ENCODE measurements at regions not wholly inside any gene's neighbourhood (a gene's known extent, or its start where the extent isn't known, plus 50 kb on each side); places are given as distances from the start of the nearest gene placed in this dataset.

GRCh38 chr14:61140872-61141271 lies 140.3 kb downstream of the TMEM30B start:
- DNase-seq = no peak
- Histone ChIP-seq H2AK5ac (ENCODE audit: low read length) (no peak overlapping the region), H3K9ac (ENCODE audit: low read length) (no peak overlapping the region), H3K23ac (ENCODE audit: low read length) (no peak overlapping the region), H3K18ac (ENCODE audit: low read length) (no peak overlapping the region), H2BK120ac (ENCODE audit: insufficient read depth, low read length, poor library complexity) (no peak overlapping the region), H2BK12ac (ENCODE audit: low read length) (no peak overlapping the region), H3K27ac (ENCODE audit: low read depth, low read length) (no peak overlapping the region), H4K8ac (ENCODE audit: low read depth, low read length) (no peak overlapping the region), H3K36me3 (ENCODE audit: control insufficient read depth in 1 of 2, insufficient read depth in 2 of 2, low read length in 2 of 2) (no peaks in the 10 kb centered on the region), H4K12ac (ENCODE audit: low read depth, low read length) (no peak overlapping the region), H3K27me3 (ENCODE audit: insufficient read depth, low read length) (no peaks in the 10 kb centered on the region), H3K79me2 (ENCODE audit: control insufficient read depth, insufficient read depth, low read length, poor library complexity) (no peaks in the 10 kb centered on the region), H3K4ac (ENCODE audit: low read depth, low read length) (no peak overlapping the region), H2BK5ac (ENCODE audit: low read depth, low read length, poor library complexity) (no peak overlapping the region), H3K4me1 (ENCODE audit: control insufficient read depth in 1 of 2, insufficient read depth in 2 of 2, low read length in 2 of 2) (no peaks in the 10 kb centered on the region), H3K9me3 (ENCODE audit: insufficient read depth, low read depth, low read length) (peaks cover 16% of the 10 kb centered on the region), H3K79me1 (ENCODE audit: low read length) (no peaks in the 10 kb centered on the region), H2AFZ (ENCODE audit: insufficient read depth, low read length, poor library complexity) (no peak overlapping the region), H3K4me2 (ENCODE audit: low read length) (no peak overlapping the region), H3K4me3 (ENCODE audit: low read depth, low read length) (no peak overlapping the region), H3K14ac (ENCODE audit: low read length) (no peak overlapping the region), H4K91ac (ENCODE audit: low read depth, low read length) (no peak overlapping the region)

- Histone ChIP-seq H3K14ac (ENCODE audit: low read length) (no peak overlapping the region), H4K8ac (ENCODE audit: low read depth, low read length) (no peak overlapping the region), H3K4ac (ENCODE audit: low read depth, low read length) (no peak overlapping the region), H3K4me2 (ENCODE audit: low read length) (no peak overlapping the region), H3K36me3 (ENCODE audit: control insufficient read depth in 1 of 2, insufficient read depth in 2 of 2, low read length in 2 of 2) (no peaks in the 10 kb centered on the region), H3K23ac (ENCODE audit: low read length) (no peak overlapping the region), H2AFZ (ENCODE audit: insufficient read depth, low read length, poor library complexity) (no peak overlapping the region), H3K27ac (ENCODE audit: low read depth, low read length) (no peak overlapping the region), H3K79me2 (ENCODE audit: control insufficient read depth, insufficient read depth, low read length, poor library complexity) (no peaks in the 10 kb centered on the region), H4K91ac (ENCODE audit: low read depth, low read length) (no peak overlapping the region), H4K12ac (ENCODE audit: low read depth, low read length) (no peak overlapping the region), H2BK12ac (ENCODE audit: low read length) (no peak overlapping the region), H3K9me3 (ENCODE audit: insufficient read depth, low read depth, low read length) (peaks cover 16% of the 10 kb centered on the region), H3K4me3 (ENCODE audit: low read depth, low read length) (no peak overlapping the region), H3K27me3 (ENCODE audit: insufficient read depth, low read length) (no peaks in the 10 kb centered on the region), H3K79me1 (ENCODE audit: low read length) (no peaks in the 10 kb centered on the region), H2BK5ac (ENCODE audit: low read depth, low read length, poor library complexity) (no peak overlapping the region), H2AK5ac (ENCODE audit: low read length) (no peak overlapping the region), H3K9ac (ENCODE audit: low read length) (no peak overlapping the region), H3K18ac (ENCODE audit: low read length) (no peak overlapping the region), H3K4me1 (ENCODE audit: control insufficient read depth in 1 of 2, insufficient read depth in 2 of 2, low read length in 2 of 2) (no peaks in the 10 kb centered on the region), H2BK120ac (ENCODE audit: insufficient read depth, low read length, poor library complexity) (no peak overlapping the region)
- DNase-seq = no peak
- WGBS (ENCODE audit: extremely low coverage, insufficient coverage, insufficient read length) = no CpG with 5 or more reads among the region's 3 CpGs
Measured at GRCh38 chr14:61140271-61140670, 140.9 kb downstream of the TMEM30B start.

GRCh38 chr14:61139006-61139599 lies 142.0 kb downstream of the TMEM30B start:
- no peak overlapping the region for H3K27ac ChIP-seq (ENCODE audit: low read depth, low read length)
- no peaks in the 10 kb centered on the region for H3K27me3 ChIP-seq (ENCODE audit: insufficient read depth, low read length)
- no peak overlapping the region for H2BK5ac ChIP-seq (ENCODE audit: low read depth, low read length, poor library complexity)
- no peak overlapping the region for H3K4me3 ChIP-seq (ENCODE audit: low read depth, low read length)
- H3K18ac ChIP-seq (ENCODE audit: low read length) = no peak overlapping the region
- H2BK120ac ChIP-seq (ENCODE audit: insufficient read depth, low read length, poor library complexity) = no peak overlapping the region
- no peak overlapping the region for H3K14ac ChIP-seq (ENCODE audit: low read length)
- no peak overlapping the region for H3K4ac ChIP-seq (ENCODE audit: low read depth, low read length)
- no peaks in the 10 kb centered on the region for H3K36me3 ChIP-seq (ENCODE audit: control insufficient read depth in 1 of 2, insufficient read depth in 2 of 2, low read length in 2 of 2)
- peaks cover 11% of the 10 kb centered on the region for H3K9me3 ChIP-seq (ENCODE audit: insufficient read depth, low read depth, low read length)
- H4K12ac ChIP-seq (ENCODE audit: low read depth, low read length) = no peak overlapping the region
- no peak overlapping the region for H4K8ac ChIP-seq (ENCODE audit: low read depth, low read length)
- H2AFZ ChIP-seq (ENCODE audit: insufficient read depth, low read length, poor library complexity) = no peak overlapping the region
- H3K4me1 ChIP-seq (ENCODE audit: control insufficient read depth in 1 of 2, insufficient read depth in 2 of 2, low read length in 2 of 2) = no peaks in the 10 kb centered on the region
- no peak overlapping the region for H3K9ac ChIP-seq (ENCODE audit: low read length)
- no peaks in the 10 kb centered on the region for H3K79me2 ChIP-seq (ENCODE audit: control insufficient read depth, insufficient read depth, low read length, poor library complexity)
- no peak overlapping the region for H2BK12ac ChIP-seq (ENCODE audit: low read length)
- no peak overlapping the region for H3K4me2 ChIP-seq (ENCODE audit: low read length)
- no peaks in the 10 kb centered on the region for H3K79me1 ChIP-seq (ENCODE audit: low read length)
- no peak overlapping the region for H3K23ac ChIP-seq (ENCODE audit: low read length)
- DNase-seq = peak; percentile 16 to 27
- H4K91ac ChIP-seq (ENCODE audit: low read depth, low read length) = no peak overlapping the region
- no CpG with 5 or more reads among the region's 2 CpGs for WGBS (ENCODE audit: extremely low coverage, insufficient coverage, insufficient read length)
- no peak overlapping the region for H2AK5ac ChIP-seq (ENCODE audit: low read length)

- H3K4me1 ChIP-seq (ENCODE audit: control insufficient read depth in 1 of 2, insufficient read depth in 2 of 2, low read length in 2 of 2) = no peaks in the 10 kb centered on the region
Measured at GRCh38 chr14:61132894-61133293, 148.2 kb downstream of the TMEM30B start.

More at GRCh38 chr14:61132894-61133293, 148.2 kb downstream of the TMEM30B start:
- H3K4me2 ChIP-seq (ENCODE audit: low read length) = no peak overlapping the region
- no peak overlapping the region for H4K12ac ChIP-seq (ENCODE audit: low read depth, low read length)
- no peak for DNase-seq
- H3K14ac ChIP-seq (ENCODE audit: low read length) = no peak overlapping the region
- H2AK5ac ChIP-seq (ENCODE audit: low read length) = no peak overlapping the region
- no peak overlapping the region for H2BK120ac ChIP-seq (ENCODE audit: insufficient read depth, low read length, poor library complexity)
- H2BK12ac ChIP-seq (ENCODE audit: low read length) = no peak overlapping the region
- no peak overlapping the region for H3K4ac ChIP-seq (ENCODE audit: low read depth, low read length)
- H4K91ac ChIP-seq (ENCODE audit: low read depth, low read length) = no peak overlapping the region
- no CpG with 5 or more reads among the region's 6 CpGs for WGBS (ENCODE audit: extremely low coverage, insufficient coverage, insufficient read length)
- H3K79me2 ChIP-seq (ENCODE audit: control insufficient read depth, insufficient read depth, low read length, poor library complexity) = no peaks in the 10 kb centered on the region
- H3K27ac ChIP-seq (ENCODE audit: low read depth, low read length) = no peak overlapping the region
- H3K18ac ChIP-seq (ENCODE audit: low read length) = no peak overlapping the region
- no peak overlapping the region for H2AFZ ChIP-seq (ENCODE audit: insufficient read depth, low read length, poor library complexity)
- H3K4me3 ChIP-seq (ENCODE audit: low read depth, low read length) = no peak overlapping the region
- H3K23ac ChIP-seq (ENCODE audit: low read length) = no peak overlapping the region
- H3K36me3 ChIP-seq (ENCODE audit: control insufficient read depth in 1 of 2, insufficient read depth in 2 of 2, low read length in 2 of 2) = no peaks in the 10 kb centered on the region
- no peaks in the 10 kb centered on the region for H3K27me3 ChIP-seq (ENCODE audit: insufficient read depth, low read length)
- no peaks in the 10 kb centered on the region for H3K79me1 ChIP-seq (ENCODE audit: low read length)
- H3K9ac ChIP-seq (ENCODE audit: low read length) = no peak overlapping the region
- H2BK5ac ChIP-seq (ENCODE audit: low read depth, low read length, poor library complexity) = no peak overlapping the region
- H4K8ac ChIP-seq (ENCODE audit: low read depth, low read length) = no peak overlapping the region
- H3K9me3 ChIP-seq (ENCODE audit: insufficient read depth, low read depth, low read length) = peaks cover 1% of the 10 kb centered on the region

Measured in trophoblast cell (in vitro differentiated cells and primary cell).